ENCODE measurements at regions not wholly inside any gene's neighbourhood (a gene's known extent, or its start where the extent isn't known, plus 50 kb on each side); places are given as distances from the start of the nearest gene placed in this dataset.

DNA sequence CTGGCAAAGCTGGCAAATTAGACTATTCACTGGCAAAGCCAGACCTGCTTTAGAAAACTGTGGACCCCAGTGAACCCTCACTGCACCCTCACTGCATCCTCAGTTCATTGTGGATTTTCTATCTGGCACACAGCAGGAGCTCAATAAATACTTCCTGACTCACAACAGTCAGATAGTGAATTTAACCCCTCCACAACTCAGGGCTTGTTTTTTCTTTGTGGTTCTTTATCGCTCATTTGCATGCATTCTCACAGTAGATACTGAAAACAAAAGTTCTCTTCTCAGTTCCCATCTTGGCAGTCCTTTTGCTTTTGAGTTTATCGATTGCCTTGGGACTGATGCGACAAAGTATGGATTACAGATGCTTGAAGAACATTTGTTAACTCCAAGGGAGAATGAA is 99.8 kb downstream of the ACTL7B start:
- TF ChIP-seq SUZ12 (IDR thresholded peaks at IDR 0.05; ENCODE audit: extremely low read depth, insufficient read depth, insufficient read length): no peak
- no peak for TF ChIP-seq ZNF274 (IDR thresholded peaks at IDR 0.05; ENCODE audit: low read depth, low read length)
- no peak for TF ChIP-seq YY1 (IDR thresholded peaks at IDR 0.05; ENCODE audit: insufficient read depth, insufficient read length)
- H3K36me3 ChIP-seq (ENCODE audit: insufficient read depth, insufficient read length, low read length): no peaks in the 10 kb centered on the region
- no peaks in the 10 kb centered on the region for H3K4me1 ChIP-seq (ENCODE audit: insufficient read depth, insufficient read length)
- no peak overlapping the region for H3K4me3 ChIP-seq (ENCODE audit: insufficient read length, low read depth)
- H3K9ac ChIP-seq (ENCODE audit: insufficient read length, low read depth): no peak overlapping the region
- H3K9me3 ChIP-seq (ENCODE audit: insufficient read depth, low read length): no peaks in the 10 kb centered on the region; the same call in 1 of the 2 replicates
- no peak for DNase-seq (ENCODE audit: low read depth, low spot score)
- no peaks in the 10 kb centered on the region for H3K27me3 ChIP-seq (ENCODE audit: insufficient read depth, insufficient read length)

DNA sequence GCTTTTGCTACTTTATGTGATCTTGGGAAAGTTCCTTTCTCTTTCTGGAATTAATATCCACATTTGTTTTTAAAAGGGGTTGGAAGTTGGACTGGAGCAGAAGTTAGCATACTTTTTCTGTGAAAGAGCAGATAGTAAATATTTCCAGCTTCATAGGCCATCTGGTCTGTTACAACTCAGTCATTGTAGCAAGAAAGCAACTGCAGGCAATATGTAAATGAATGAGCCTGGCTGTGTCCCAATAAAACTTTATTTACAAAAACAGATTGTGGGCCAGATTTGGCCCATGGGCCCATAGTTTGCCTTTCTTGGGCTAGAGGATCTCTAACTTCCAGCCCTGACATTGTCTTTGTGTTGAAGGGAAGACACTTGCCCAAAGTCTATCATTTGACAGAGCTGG is 104.4 kb downstream of the ACTL7B start:
- TF ChIP-seq YY1 (IDR thresholded peaks at IDR 0.05; ENCODE audit: insufficient read depth, insufficient read length): no peak
- no peak for TF ChIP-seq ZNF274 (IDR thresholded peaks at IDR 0.05; ENCODE audit: low read depth, low read length)
- Histone ChIP-seq H3K4me1 (ENCODE audit: insufficient read depth, insufficient read length) (no peaks in the 10 kb centered on the region), H3K9me3 (ENCODE audit: insufficient read depth, low read length) (no peaks in the 10 kb centered on the region), H3K9ac (ENCODE audit: insufficient read length, low read depth) (no peak overlapping the region), H3K27me3 (ENCODE audit: insufficient read depth, insufficient read length) (no peaks in the 10 kb centered on the region), H3K4me3 (ENCODE audit: insufficient read length, low read depth) (no peak overlapping the region), H3K36me3 (ENCODE audit: insufficient read depth, insufficient read length, low read length) (no peaks in the 10 kb centered on the region)
- DNase-seq (ENCODE audit: low read depth, low spot score): no peak

DNA sequence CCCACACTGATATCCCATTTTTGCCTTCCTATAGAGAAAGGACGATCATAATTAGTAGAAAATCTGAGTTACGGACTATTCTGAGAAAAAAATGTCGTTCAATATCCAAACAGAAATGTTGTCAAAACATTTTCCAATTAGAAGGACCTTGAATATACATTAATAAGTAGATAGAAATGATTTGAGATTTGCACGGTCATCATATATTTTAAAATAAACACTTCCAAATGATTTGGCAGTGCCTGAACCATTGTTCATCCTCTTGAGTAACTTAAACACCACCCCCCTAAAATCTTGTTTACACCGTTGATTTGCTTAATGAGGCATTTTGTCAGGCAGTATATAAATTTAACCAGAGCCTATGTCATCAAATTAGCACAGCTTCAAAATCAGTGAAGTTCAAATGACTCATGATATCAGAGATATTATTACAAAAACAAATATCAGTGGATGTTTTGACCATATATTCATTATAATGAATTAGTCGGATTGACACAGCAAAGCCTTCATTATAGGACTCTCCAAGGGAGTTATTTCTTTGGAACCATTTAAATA is 105.0 kb downstream of the ACTL7B start:
- Histone ChIP-seq H3K9ac (ENCODE audit: insufficient read length, low read depth) (no peak overlapping the region), H3K36me3 (ENCODE audit: insufficient read depth, insufficient read length, low read length) (no peaks in the 10 kb centered on the region), H3K4me3 (ENCODE audit: insufficient read length, low read depth) (no peak overlapping the region), H3K27me3 (ENCODE audit: insufficient read depth, insufficient read length) (no peaks in the 10 kb centered on the region), H3K9me3 (ENCODE audit: insufficient read depth, low read length) (no peaks in the 10 kb centered on the region), H3K4me1 (ENCODE audit: insufficient read depth, insufficient read length) (no peaks in the 10 kb centered on the region)
- no peak for DNase-seq (ENCODE audit: low read depth, low spot score)
- no peak for TF ChIP-seq YY1 (IDR thresholded peaks at IDR 0.05; ENCODE audit: insufficient read depth, insufficient read length)
- no peak for TF ChIP-seq ZNF274 (IDR thresholded peaks at IDR 0.05; ENCODE audit: low read depth, low read length)
- no peak for TF ChIP-seq SUZ12 (IDR thresholded peaks at IDR 0.05; ENCODE audit: extremely low read depth, insufficient read depth, insufficient read length)

DNA sequence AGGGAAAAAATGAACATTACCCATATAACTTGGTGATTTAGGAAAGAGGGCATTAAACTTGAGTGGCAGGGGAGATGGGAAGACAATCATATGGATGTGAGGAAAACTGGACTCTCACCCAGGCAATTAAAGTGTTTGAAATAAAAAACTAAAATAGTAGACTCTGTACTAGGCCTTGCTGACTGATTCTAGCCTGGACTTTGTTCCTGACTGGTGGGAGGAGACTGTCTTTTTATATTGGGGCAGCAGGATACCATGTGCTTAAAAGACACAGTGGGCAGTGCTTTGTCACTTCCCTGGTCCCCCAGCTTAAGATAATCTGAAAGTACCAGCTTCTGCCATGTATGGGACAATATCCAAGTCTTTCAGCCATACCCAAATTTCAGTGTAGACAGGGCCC is 107.0 kb downstream of the ACTL7B start:
- Histone ChIP-seq H3K9ac (ENCODE audit: insufficient read length, low read depth) (no peak overlapping the region), H3K36me3 (ENCODE audit: insufficient read depth, insufficient read length, low read length) (no peaks in the 10 kb centered on the region), H3K4me1 (ENCODE audit: insufficient read depth, insufficient read length) (peaks cover 3% of the 10 kb centered on the region), H3K9me3 (ENCODE audit: insufficient read depth, low read length) (no peaks in the 10 kb centered on the region), H3K4me3 (ENCODE audit: insufficient read length, low read depth) (no peak overlapping the region), H3K27me3 (ENCODE audit: insufficient read depth, insufficient read length) (no peaks in the 10 kb centered on the region)
- TF ChIP-seq SUZ12 (IDR thresholded peaks at IDR 0.05; ENCODE audit: extremely low read depth, insufficient read depth, insufficient read length): no peak
- TF ChIP-seq YY1 (IDR thresholded peaks at IDR 0.05; ENCODE audit: insufficient read depth, insufficient read length): no peak
- TF ChIP-seq ZNF274 (IDR thresholded peaks at IDR 0.05; ENCODE audit: low read depth, low read length): no peak
- DNase-seq (ENCODE audit: low read depth, low spot score): no peak

DNA sequence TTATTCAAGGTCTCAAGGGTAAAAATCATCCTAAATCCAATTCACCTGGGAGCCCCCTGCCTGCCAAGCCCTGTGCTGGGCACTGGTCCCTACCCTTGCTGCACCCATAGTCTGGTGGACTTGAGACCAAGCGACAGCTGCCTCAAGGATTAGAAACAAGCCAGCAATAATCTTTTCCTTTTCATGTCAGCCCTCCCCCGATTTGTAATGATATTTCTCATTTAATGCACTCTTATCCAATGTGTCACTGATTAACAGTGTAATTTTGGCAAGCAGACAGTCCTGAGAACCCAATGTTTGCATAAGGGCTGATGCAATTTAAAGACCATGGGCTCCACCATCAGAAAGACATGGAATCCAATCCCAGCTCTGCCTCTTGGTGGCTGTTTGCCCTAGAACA is 108.9 kb downstream of the ACTL7B start:
- no peak overlapping the region for H3K4me3 ChIP-seq (ENCODE audit: insufficient read length, low read depth)
- H3K9me3 ChIP-seq (ENCODE audit: insufficient read depth, low read length): no peaks in the 10 kb centered on the region
- H3K27me3 ChIP-seq (ENCODE audit: insufficient read depth, insufficient read length): no peaks in the 10 kb centered on the region
- no peaks in the 10 kb centered on the region for H3K36me3 ChIP-seq (ENCODE audit: insufficient read depth, insufficient read length, low read length)
- H3K9ac ChIP-seq (ENCODE audit: insufficient read length, low read depth): no peak overlapping the region
- peaks cover 4% of the 10 kb centered on the region for H3K4me1 ChIP-seq (ENCODE audit: insufficient read depth, insufficient read length)
- no peak for DNase-seq (ENCODE audit: low read depth, low spot score)
- no peak for TF ChIP-seq SUZ12 (IDR thresholded peaks at IDR 0.05; ENCODE audit: extremely low read depth, insufficient read depth, insufficient read length)
- no peak for TF ChIP-seq ZNF274 (IDR thresholded peaks at IDR 0.05; ENCODE audit: low read depth, low read length)
- TF ChIP-seq YY1 (IDR thresholded peaks at IDR 0.05; ENCODE audit: insufficient read depth, insufficient read length): no peak

DNA sequence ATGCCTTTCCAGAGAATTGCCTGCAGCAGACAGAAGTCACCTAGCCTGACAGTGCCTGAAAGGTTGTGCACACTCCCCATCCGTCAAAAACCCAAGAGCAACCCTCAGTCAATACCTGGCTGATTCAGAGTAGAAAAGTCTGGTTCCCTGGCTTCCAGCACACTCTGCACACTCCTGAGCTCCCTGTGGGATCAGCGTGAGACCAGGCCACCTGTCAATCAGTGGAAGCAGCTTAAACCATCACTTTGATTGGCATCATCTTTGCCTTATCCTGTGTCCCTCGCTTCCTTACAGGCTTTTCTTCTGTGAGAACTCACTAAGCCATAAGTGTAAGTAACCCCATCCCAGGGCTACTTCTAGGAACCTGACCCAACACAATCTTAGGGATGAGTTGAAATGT is 109.8 kb downstream of the ACTL7B start:
- Histone ChIP-seq H3K9me3 (ENCODE audit: insufficient read depth, low read length) (no peaks in the 10 kb centered on the region), H3K9ac (ENCODE audit: insufficient read length, low read depth) (no peak overlapping the region), H3K4me3 (ENCODE audit: insufficient read length, low read depth) (no peak overlapping the region), H3K36me3 (ENCODE audit: insufficient read depth, insufficient read length, low read length) (no peaks in the 10 kb centered on the region), H3K27me3 (ENCODE audit: insufficient read depth, insufficient read length) (no peaks in the 10 kb centered on the region), H3K4me1 (ENCODE audit: insufficient read depth, insufficient read length) (peaks cover 4% of the 10 kb centered on the region)
- no peak for DNase-seq (ENCODE audit: low read depth, low spot score)
- TF ChIP-seq SUZ12 (IDR thresholded peaks at IDR 0.05; ENCODE audit: extremely low read depth, insufficient read depth, insufficient read length): no peak
- no peak for TF ChIP-seq YY1 (IDR thresholded peaks at IDR 0.05; ENCODE audit: insufficient read depth, insufficient read length)
- no peak for TF ChIP-seq ZNF274 (IDR thresholded peaks at IDR 0.05; ENCODE audit: low read depth, low read length)

GRCh38 chr9:108744641-108745040 is 111.1 kb downstream of the ACTL7B start:
- Histone ChIP-seq H3K9me3 (ENCODE audit: insufficient read depth, low read length) (no peaks in the 10 kb centered on the region), H3K27me3 (ENCODE audit: insufficient read depth, insufficient read length) (no peaks in the 10 kb centered on the region), H3K4me3 (ENCODE audit: insufficient read length, low read depth) (no peak overlapping the region), H3K9ac (ENCODE audit: insufficient read length, low read depth) (no peak overlapping the region), H3K4me1 (ENCODE audit: insufficient read depth, insufficient read length) (peaks cover 4% of the 10 kb centered on the region), H3K36me3 (ENCODE audit: insufficient read depth, insufficient read length, low read length) (no peaks in the 10 kb centered on the region)
- DNase-seq (ENCODE audit: low read depth, low spot score): no peak
- no peak for TF ChIP-seq ZNF274 (IDR thresholded peaks at IDR 0.05; ENCODE audit: low read depth, low read length)

DNA sequence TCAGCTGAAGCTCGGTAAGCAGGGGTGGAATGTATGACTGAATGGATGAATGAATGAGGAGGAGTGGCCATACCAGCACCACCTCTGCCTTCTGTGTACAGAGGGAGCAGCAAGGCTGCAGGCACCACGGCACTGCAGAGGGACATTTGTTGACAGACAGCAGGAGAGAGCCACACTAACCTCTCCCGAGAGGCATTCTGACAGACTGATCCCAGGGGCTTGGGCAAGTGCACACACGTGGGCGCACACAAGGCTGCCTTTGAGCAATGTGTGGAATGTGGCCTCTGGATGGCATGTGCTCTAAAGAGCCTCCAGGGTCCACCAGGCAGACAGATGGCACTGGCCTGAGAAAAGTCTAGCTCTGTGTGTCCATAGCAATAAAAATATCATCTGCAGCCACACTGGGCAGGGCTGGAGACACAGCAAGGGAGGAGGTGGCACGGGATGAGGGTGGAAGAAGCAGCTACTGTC is 111.8 kb downstream of the ACTL7B start:
- Histone ChIP-seq H3K9me3 (ENCODE audit: insufficient read depth, low read length) (no peaks in the 10 kb centered on the region), H3K36me3 (ENCODE audit: insufficient read depth, insufficient read length, low read length) (no peaks in the 10 kb centered on the region)

More for the DNA sequence above, 111.8 kb downstream of the ACTL7B start:
- Histone ChIP-seq H3K4me1 (ENCODE audit: insufficient read depth, insufficient read length) (peaks cover 4% of the 10 kb centered on the region), H3K9ac (ENCODE audit: insufficient read length, low read depth) (no peak overlapping the region), H3K4me3 (ENCODE audit: insufficient read length, low read depth) (no peak overlapping the region), H3K27me3 (ENCODE audit: insufficient read depth, insufficient read length) (no peaks in the 10 kb centered on the region)
- TF ChIP-seq SUZ12 (IDR thresholded peaks at IDR 0.05; ENCODE audit: extremely low read depth, insufficient read depth, insufficient read length): no peak
- no peak for TF ChIP-seq ZNF274 (IDR thresholded peaks at IDR 0.05; ENCODE audit: low read depth, low read length)
- no peak for TF ChIP-seq YY1 (IDR thresholded peaks at IDR 0.05; ENCODE audit: insufficient read depth, insufficient read length)
- DNase-seq (ENCODE audit: low read depth, low spot score): no peak

All from NT2/D1 (cell line).